Activated CD8-positive, alpha-beta memory T cell treated with anti-CD3 and anti-CD28 coated beads, Interleukin-2, amount 50 U/mL, for 1 hour (primary cell): ENCODE measurements at regions not wholly inside any gene's neighbourhood (a gene's known extent, or its start where the extent isn't known, plus 50 kb on each side); places are given as distances from the start of the nearest gene placed in this dataset.
"Not testable (repeated sequence)": the region's sequence is repeated elsewhere in the genome, so short reads cannot be mapped to it uniquely, and the experiment has no call there.

Source experiments
- DNase-seq: peaks from one replicate; pipeline ENCODE4 v3.0.0-alpha.2; 2020; ENCODE audit errors: extremely low read depth

DNA sequence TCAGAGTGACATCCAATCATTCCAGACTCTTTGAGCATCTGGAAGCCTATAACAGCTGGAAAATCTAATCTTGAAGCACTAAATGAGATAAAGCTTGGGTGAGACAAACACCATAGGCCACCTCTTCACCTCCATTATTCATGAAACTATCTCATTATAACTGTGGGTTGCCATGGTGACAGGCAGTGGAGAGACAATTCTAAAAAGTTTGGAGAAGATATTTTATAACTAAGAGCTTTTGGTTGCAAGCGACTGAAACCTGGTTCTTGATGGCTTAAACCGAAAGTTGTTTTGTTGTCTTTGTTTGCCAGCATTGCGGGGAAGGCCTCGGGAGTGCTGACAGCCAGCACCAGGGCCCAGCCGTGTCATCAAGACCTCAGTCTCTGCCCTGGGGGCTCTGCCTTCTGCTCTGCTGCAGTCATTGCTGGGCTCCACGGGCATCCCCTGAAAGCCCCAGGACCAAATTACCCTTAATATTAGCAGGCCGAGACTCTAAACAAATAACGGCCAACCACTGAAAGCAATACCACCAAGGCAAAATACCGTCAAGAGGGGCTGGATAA, 353.6 kb upstream of the SFSWAP start:
- DNase-seq: no peak

DNA sequence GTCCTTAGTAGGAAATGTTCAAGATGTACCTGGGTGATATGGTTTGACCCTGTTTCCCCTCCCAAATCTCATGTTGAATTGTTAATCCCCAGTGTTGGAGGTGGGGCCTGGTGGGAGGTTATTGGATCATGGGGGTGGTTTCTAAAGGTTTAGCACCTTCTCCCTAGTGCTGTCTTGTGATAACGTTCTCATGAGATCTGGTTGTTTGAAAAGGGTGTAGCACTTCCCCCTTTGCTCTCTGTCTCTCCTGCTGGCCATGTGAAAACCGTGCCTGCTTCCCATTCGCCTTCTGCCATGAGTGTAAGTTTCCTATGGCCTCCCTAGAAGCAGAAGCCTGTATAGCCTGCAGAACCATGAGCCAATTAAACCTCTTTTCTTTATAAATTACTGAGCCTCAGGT, 353.0 kb upstream of the SFSWAP start:
- no peak for DNase-seq

DNA sequence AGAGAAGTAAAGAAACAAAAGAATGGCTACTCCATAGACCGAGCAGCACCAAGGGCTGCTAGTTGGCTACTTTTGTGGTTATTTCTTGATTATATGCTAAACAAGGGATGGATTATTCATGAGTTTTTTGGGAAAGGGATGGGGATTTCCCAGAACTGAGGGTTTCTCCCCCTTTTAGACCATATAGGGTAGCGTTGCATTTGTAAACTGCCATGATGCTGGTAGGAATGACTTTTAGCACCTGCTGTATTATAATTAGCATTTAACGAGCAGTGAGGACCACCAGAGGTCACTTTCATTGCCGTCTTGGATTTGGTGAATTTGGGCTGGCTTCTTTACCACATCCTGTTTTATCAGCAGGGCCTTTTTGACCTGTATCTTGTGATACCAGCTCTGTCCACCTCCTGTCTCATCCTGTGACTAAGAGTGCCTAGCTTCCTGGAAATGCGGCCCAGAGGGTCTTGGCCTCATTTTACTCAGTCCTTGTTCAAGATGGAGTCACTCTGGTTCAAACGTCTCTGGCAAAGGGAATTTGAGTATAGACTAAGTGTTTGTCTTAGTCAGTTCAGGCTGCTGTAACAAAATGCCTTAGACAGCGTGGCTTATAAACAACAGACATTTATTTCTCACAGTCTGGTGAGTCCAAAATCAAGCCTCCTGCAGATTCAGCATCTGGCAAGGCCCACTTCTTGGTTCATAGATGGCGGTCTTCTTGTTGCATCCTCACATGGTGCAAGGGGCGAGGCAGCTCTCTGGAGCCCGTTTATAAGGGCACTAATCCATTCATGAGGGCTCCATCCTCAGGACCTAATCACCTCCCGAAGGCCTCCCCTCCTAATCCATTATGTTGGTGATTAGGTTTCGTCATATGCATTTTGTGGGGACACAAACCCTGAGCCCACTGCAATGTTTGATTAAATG, 348.3 kb upstream of the SFSWAP start:
- DNase-seq: no peak

DNA sequence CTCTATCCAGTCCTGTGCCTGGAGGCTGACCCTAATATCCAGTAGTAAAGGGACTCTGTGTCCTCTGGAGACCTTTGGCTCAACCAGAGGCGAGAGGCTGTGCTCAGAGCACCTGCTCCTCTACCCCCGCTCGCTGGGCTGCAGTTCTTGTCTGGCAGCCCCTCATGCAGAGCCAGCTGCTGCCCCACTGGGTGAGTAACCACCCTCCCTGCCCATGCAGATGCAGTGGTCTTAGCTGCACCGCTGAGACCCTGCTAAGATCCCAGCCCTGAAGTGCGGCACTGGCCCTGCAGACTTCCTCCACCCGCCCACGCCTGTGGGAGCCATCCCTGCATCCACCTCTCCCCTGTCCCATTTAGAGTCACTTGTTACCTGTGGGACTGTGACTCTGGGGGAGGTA, 347.5 kb upstream of the SFSWAP start:
- DNase-seq: no peak

DNA sequence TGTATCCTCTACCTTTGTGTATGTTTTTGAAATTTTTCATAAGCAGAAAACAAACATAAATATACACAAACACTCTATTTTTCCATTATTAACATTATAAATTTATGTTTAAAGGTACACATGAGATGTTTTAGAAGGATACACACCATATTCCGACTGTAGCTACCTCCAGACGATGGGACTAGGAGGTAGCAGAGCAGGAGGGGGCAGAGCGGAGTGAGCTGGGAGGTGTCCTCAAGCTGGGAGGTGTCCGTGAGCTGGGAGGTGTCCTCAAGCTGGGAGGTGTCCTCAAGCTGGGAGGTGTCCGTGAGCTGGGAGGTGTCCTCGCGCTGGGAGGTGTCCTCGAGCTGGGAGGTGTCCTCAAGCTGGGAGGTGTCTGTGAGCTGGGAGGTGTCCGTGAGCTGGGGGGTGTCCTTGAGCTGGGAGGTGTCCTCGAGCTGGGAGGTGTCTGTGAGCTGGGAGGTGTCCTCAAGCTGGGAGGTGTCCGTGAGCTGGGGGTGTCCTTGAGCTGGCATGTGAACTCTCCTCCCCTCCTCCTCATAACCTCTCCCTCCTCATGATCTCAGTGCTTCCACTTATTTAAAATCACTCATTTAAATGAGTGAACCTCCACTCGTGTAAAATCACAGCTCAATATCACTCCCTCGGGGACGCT, 346.9 kb upstream of the SFSWAP start:
- DNase-seq: no peak

DNA sequence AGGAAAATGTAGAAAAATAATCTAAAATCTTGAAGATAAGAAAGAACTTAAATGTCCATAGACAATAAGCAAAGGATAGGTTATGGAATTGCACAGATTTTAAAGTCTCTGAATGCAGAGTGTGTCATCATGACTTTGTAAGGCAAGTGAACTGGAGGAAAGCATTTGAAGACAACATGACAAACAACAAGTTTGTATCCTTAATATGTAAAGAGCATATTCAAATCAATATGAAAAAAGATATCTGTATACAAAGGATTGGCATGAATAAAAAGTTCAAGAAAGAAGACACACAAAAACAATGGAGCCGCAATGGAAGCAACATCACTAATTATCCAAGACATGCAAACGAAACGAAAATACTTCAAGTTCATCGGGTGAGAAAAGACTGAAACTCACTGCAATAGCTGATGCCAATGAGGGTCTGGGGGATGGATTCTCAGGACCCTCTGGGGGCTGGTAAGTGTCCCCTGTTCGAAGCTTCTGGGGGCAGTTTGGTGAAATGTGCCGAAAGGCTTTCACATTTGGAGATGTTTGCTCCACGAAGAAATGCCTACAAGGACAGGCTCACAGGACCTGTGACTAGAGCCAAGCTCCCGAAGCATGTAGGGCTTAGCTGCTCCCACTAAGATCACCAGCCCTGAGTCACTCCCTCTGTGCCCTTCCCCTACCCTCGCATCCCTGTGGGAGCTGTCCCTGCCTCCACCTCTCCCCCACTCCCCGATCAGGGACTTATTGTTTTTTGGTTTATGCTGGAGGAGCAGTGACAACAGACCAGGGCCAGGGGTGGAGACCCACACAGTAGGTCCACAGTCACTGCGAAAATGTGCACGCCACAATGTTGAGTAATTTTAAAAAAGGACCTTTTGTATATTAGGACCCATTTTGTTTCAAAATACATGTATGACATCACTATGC, 345.7 kb upstream of the SFSWAP start:
- DNase-seq: no peak

DNA sequence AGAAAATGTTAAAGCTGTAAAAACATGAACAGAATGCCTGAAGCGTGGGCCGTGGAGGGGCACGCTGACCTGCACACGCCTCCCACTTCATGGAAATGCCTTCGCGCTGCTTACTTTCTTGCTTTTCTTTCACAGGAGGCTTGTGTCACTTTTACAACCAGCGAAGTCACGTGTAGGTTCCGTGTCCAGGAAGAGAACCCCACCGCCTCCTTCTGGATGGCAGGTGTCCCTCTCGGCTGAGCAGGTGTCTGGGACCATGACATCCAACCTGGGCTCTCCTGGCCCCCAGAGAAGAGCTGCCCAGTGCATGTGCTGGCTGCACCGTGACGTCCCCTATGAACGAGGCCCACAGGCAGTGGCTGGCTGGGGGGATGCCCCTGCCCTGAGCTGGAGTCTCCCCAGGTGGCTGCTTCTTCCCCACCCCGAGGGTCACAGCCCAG, 345.0 kb upstream of the SFSWAP start:
- no peak for DNase-seq

DNA sequence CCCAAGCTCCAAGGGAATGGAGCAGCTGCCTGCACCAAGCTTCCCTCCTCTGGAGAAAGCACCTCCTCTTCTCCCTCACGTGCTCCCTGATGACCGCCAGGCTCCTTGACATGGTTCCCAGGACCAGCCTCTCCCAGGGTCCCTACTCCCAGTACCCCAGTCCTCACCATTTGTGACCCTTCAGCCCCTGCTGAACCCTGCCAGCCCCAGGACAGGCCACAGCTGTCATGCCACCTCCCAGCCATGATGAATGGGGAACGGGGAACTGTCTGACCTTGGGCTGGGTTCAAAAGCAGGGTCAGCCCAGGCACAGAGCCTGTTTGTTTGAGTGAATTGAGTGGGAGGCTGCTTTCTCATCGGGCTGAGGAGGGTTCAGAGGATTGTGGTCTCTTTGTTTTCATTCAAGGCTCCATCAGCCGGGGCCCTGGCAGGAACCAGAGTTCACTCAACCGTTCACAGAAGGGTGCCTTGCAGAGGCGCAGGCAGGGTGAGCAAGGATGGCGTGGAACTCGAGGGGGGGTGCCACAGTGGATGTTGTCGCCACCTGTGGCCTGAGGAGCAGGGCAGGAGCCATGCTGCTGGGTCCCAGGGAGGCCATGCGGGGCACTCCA, 344.5 kb upstream of the SFSWAP start:
- no peak for DNase-seq

DNA sequence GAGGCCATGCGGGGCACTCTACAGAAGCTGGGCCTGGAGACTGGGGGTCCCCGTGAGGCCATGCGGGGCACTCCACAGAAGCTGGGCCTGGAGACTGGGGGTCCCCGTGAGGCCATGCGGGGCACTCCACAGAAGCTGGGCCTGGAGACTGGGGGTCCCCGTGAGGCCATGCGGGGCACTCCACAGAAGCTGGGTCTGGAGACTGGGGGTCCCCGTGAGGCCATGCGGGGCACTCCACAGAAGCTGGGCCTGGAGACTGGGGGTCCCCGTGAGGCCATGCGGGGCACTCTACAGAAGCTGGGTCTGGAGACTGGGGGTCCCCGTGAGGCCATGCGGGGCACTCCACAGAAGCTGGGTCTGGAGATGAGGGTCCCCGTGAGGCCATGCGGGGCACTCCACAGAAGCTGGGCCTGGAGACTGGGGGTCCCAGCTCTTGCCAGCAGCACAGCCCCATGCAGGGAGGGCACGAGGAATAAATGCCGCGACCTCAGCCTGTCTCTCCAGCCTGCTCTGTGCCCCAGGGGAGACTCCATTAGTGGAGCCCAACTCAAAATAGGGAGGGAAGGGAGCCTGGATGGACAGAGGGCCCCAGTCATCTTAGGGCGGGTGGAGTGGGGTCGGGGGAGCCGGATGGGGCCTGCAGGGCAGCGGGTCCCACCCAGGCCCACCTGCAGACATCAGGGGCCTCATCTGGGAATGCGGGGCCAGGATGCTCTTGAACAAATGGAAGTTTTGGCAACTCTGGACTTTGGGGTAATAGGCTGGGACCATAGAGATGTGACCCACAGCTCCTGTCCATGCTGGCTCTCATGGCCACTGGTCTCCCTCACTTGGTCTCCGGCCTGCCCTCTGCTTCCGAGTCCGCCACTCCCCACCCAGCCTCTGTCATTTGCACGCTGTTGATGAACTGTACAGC, 343.6 kb upstream of the SFSWAP start:
- not testable (repeated sequence) for DNase-seq

DNA sequence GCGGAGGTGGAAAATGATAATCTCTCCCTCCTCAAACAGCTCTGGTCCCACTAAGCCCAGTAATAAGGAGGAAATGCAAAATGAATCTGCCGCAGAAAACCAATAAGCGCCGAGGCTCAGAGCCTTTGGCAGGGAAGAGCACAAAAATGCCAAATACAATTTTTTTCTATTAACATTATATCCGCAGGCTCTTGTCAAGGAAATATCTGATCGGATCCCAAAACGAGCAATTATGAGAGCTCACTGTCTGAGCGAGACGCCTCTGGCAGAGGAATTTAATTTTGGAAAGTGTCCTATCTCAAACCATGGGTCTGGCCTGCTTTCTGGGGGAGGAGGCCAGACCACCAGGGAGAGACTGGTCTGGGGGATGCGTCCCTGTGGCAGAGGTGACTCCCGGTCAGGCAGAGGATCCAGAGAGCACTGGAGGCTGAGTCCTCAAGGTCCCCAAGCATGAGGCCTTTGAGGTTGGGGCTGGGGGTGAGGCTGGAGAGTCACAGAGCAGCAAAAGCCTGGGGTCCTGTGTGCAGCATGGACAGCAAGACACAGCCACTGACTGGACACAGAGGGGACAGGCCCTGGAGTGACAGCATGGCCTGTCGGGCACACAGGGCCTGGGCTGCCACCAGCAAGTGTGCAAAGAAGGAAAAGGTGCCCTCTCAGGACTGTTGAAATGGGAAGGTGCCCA, 342.8 kb upstream of the SFSWAP start:
- no peak for DNase-seq

DNA sequence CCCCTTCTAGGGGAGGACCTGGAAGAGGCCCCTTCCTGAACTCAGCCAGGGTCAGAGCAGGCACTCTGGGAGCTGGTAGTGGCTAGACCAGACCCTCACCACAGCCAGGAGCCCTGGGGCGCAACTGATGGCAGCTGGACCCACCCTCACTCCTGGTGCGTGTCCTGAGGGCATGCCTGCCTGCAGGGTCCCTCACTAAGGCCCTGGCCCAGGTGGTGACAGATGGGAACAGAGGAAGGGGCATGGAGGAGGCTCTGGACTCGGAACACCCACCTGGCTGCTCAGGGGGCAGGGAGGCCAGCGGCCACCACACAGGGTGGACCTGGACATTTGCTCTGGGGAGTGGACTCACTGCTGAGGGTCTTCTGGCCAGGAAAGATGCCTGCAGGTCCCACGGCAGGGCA, 342.2 kb upstream of the SFSWAP start:
- DNase-seq: no peak

DNA sequence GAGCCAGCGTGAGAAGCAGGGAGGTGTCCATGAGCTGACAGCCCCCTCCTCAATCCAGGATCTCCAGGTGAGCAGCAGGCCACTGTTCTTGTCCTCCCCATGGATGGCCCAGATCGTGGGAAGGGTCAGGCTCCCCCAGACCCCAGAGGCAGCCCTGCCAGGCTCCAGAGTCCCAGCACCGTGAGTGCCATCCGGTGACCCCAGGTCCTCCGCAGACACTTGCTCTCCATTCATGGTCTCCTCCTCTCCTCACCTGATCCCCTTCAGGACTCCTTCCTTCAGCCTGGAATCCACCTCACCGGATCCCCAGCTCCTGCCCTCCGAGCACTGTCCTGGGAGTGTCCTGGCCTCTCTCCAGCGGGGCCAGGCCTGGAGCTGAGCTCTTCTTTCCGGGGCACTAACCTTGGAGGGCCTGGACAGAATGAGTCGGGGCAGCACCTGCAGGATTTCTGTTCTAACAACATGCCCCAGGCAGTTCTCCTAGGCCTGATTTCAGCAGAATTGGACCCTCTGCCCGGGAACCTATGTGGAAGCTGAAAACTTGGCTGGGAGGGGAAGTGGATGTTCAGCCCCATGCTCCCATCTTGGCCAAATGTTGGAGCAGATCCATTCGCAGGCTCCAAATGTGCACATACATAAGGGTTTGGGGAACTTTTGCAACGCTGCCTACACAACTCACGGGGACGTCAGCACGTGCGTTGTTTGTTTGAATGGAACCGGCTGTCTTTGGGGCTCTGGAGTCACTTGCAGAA, 341.6 kb upstream of the SFSWAP start:
- no peak for DNase-seq

DNA sequence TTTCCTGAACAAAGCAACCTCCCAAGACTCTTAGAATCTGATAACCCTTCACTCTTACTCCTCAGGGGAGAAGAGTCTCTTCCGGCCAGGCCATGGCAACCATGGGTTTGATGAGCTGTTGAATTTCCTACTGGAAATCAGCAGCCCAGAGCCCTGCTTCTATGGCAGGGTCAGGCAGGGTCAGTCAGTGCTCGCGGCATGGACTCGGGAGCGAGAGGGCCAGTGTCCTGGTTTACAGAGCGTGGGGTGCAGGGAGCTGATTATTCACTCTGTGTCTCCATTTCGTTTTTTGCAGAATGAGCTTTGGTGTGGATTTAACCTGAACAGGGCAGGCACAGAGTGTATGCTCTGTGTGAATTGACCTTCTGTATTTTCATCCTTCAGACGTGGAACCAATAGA, 340.6 kb upstream of the SFSWAP start:
- DNase-seq: no peak

DNA sequence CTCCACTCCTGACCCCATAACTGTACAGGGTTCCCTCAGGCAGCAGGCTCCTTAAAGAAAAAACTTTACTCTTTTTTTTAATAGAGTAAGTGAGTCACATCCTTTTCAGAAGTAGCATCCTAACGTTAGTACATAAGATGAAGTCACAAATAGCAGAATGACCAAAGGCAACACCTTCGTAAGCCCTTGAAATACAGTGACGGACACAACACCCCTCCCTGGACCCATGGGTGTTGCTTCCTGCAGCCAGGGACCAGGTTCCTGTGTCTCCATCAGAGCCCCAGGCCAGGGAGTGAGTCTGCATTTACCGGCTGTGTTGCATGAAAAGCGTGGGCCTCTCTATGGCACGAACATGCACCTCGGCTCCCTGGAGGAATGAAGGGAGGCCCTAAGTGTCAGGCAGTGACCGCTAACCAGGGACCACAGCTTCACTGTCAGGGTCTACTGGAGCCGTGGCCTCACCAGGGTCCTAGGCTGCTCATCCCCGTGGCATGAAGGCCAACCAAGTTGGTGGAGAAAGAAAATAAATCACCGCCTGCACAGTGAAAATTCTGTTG, 340.0 kb upstream of the SFSWAP start:
- no peak for DNase-seq

DNA sequence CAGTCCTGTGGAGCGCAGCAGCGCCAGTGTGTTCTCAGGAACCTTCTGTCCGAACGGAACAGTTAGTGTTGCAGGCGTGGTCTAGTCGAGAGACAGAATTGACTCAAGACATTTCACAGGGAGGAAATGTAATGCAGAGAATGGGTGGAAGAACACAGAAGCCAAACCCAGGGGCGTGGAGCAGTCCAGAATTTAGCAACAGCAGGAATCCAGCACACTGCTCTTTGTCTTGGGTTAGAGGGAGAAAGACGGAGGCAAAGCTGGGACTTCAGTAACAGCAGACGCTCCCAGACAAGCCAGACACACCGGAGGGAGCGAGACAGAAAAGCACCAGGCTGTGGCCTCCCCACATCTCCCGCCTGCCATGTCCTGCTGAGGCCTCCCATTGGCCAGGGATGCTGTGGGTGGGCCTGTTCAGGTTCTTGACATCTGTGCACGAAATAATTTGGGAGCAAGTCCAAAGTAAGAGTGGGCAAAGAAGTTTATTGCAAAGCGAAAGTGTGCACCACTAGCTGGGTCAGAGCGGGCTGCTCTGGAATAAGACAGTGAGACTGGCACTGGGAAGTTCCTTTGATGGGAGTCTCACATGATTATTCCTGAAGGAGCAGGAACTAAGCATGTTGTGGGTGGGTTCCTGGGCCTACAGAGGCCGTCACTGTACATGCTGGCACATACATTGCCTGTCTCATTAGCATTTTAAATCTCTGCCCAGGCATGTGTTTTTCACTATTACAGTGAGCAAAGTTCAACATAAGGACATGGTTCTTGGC, 339.3 kb upstream of the SFSWAP start:
- no peak for DNase-seq

DNA sequence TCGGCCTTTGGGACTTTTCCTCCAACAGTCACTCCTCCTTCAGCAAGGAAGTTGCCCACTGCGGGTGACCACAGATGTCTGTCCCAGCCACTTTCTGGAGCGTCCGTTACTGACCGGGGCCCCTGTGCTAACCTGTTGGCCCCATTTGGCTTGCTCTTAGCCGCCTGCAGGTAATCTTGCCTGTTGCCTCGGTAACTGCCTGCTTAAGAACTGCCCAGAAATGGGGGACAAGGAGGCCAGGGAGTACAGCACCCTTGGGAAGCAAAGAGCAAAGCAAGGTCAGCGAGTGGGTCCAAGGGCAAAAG, 338.8 kb upstream of the SFSWAP start:
- DNase-seq: no peak

DNA sequence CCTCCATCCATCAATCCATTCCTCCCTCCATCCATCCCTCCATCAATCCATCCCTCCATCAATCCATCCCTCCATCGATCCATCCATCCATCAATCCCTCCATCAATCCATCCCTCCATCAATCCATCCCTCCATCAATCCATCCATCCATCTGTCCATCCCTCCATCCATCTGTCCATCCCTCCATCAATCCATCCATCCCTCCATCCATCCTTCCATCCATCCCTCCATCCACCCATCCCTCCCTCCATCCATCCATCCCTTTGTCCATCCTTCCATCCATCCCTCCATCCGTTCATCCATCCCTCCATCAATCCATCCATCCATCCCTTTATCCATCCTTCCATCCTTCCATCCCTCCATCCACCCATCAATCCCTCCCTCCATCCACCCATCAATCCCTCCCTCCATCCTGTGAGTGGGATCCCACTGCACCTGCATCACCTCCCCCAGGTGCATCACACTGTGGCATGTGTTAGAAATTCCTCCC, 338.1 kb upstream of the SFSWAP start:
- DNase-seq: no peak
